Skeletal muscle tissue (tissue), 3 donors: ENCODE measurements at regions not wholly inside any gene's neighbourhood (a gene's known extent, or its start where the extent isn't known, plus 50 kb on each side); places are given as distances from the start of the nearest gene placed in this dataset.
A peak's percentile ranks its signal among the peaks of the same experiment; 100 is the strongest.

ENCODE experiments used
- H3K27ac ChIP-seq: one replicate; pipeline ENCODE4 v1.7.0; 2013; ENCODE audit warnings: mild to moderate bottlenecking, low read depth, low read length, inconsistent platforms
- H3K27me3 ChIP-seq, 3 donors: one replicate each; pipeline ENCODE4 v1.7.0; 2013; ENCODE audit warnings: low read length in 3 of 3; ENCODE audit not compliant: control insufficient read depth in 3 of 3, insufficient read depth in 3 of 3
- H3K36me3 ChIP-seq, 3 donors: one replicate each; pipeline ENCODE4 v1.7.0; 2013; ENCODE audit warnings: low read length in 3 of 3; ENCODE audit not compliant: control insufficient read depth in 3 of 3, insufficient read depth in 3 of 3
- H3K4me1 ChIP-seq, 3 donors: one replicate each; pipeline ENCODE4 v1.7.0; 2013; ENCODE audit warnings: low read length in 3 of 3, mild to moderate bottlenecking in 3 of 3; ENCODE audit not compliant: control insufficient read depth in 3 of 3, insufficient read depth in 3 of 3
- H3K4me3 ChIP-seq, 3 donors: one replicate each; pipeline ENCODE4 v1.7.0; 2013; ENCODE audit warnings: low read length in 3 of 3
- H3K9ac ChIP-seq, 3 donors: one replicate each; pipeline ENCODE4 v1.7.0; 2013; ENCODE audit warnings: low read length in 3 of 3, mild to moderate bottlenecking in 3 of 3, moderate library complexity in 2 of 3, low read depth in 1 of 3
- H3K9me3 ChIP-seq, 3 donors: one replicate each; pipeline ENCODE4 v1.7.0; 2013; ENCODE audit warnings: low read length in 3 of 3; ENCODE audit not compliant: control insufficient read depth in 3 of 3
- donor health status: Osteomylitis.

GRCh38 chr6:130742131-130742681 lies 85.0 kb upstream of the SMLR1 start:
- H3K36me3 ChIP-seq: no peaks in the 10 kb centered on the region
- no peak overlapping the region for H3K9ac ChIP-seq
- no peak overlapping the region for H3K4me3 ChIP-seq
- no peaks in the 10 kb centered on the region for H3K4me1 ChIP-seq
- H3K27ac ChIP-seq: no peak overlapping the region
- no peaks in the 10 kb centered on the region for H3K9me3 ChIP-seq
- peaks cover 0 to 3% (median 0%) of the 10 kb centered on the region in 3 donors for H3K27me3 ChIP-seq

DNA sequence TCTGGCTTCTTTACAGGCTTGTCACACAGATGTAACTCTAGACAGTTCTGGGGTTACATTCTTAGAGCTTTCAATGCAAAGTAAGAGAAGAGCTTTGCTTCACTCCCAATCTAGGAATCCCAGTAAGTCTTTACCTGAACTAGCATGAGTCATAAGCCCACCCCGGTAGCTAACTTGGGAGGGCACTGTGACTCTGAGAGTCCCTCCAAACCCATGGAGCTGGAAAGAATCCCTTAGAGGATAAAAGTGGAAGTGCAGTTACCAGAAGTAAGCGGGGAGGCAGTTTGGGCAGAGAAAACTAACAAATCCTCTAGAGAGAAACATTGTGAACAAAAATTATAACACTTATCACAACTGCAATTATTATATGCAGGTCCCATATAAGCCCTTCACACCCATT lies 84.0 kb upstream of the SMLR1 start:
- Histone ChIP-seq H3K4me1 (no peaks in the 10 kb centered on the region), H3K27me3 (peaks cover 0 to 3% (median 0%) of the 10 kb centered on the region in 3 donors), H3K27ac (no peak overlapping the region), H3K9me3 (no peaks in the 10 kb centered on the region), H3K9ac (no peak overlapping the region), H3K36me3 (no peaks in the 10 kb centered on the region), H3K4me3 (no peak overlapping the region)

GRCh38 chr6:130744576-130745366 lies 82.4 kb upstream of the SMLR1 start:
- no peak overlapping the region for H3K9ac ChIP-seq
- H3K4me3 ChIP-seq: no peak overlapping the region
- H3K27me3 ChIP-seq: peaks cover 0 to 3% (median 0%) of the 10 kb centered on the region in 3 donors
- no peaks in the 10 kb centered on the region for H3K4me1 ChIP-seq
- no peaks in the 10 kb centered on the region for H3K36me3 ChIP-seq
- H3K9me3 ChIP-seq: peaks cover 4 to 8% (median 7%) of the 10 kb centered on the region in 3 donors
- H3K27ac ChIP-seq: no peak overlapping the region

DNA sequence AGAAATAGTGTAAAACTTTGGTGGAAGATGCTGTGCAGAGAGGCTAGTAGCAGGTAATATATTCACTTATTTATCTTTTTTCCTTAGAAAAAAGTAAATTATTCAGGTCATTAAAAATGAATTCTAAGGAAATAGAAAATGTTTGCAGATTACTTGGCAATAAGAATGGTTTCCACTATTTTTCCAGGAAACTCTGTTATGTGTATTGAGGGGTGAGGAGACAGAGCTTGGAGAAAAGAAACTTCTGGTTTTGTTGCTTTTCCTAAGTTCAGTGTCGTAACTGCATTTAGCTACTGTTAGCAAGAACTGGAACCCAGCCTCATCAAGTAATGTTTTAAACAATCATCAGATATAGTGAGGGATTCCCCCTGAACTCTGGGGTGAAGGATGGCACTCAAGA lies 79.2 kb upstream of the SMLR1 start:
- no peak overlapping the region for H3K27ac ChIP-seq
- H3K9ac ChIP-seq: no peak overlapping the region
- no peaks in the 10 kb centered on the region for H3K4me1 ChIP-seq
- H3K9me3 ChIP-seq: peaks cover 4 to 8% (median 7%) of the 10 kb centered on the region in 3 donors
- H3K36me3 ChIP-seq: no peaks in the 10 kb centered on the region
- no peaks in the 10 kb centered on the region for H3K27me3 ChIP-seq
- no peak overlapping the region for H3K4me3 ChIP-seq

GRCh38 chr6:130749402-130749801 lies 77.8 kb upstream of the SMLR1 start:
- H3K36me3 ChIP-seq: no peaks in the 10 kb centered on the region
- H3K4me1 ChIP-seq: no peaks in the 10 kb centered on the region
- H3K4me3 ChIP-seq: no peak overlapping the region
- no peak overlapping the region for H3K27ac ChIP-seq
- no peaks in the 10 kb centered on the region for H3K27me3 ChIP-seq
- no peak overlapping the region for H3K9ac ChIP-seq
- peaks cover 4 to 8% (median 7%) of the 10 kb centered on the region in 3 donors for H3K9me3 ChIP-seq

GRCh38 chr6:130752267-130752666 lies 74.9 kb upstream of the SMLR1 start:
- Histone ChIP-seq H3K27me3 (no peaks in the 10 kb centered on the region), H3K4me3 (no peak overlapping the region), H3K27ac (no peak overlapping the region), H3K36me3 (no peaks in the 10 kb centered on the region), H3K9ac (no peak overlapping the region), H3K4me1 (no peaks in the 10 kb centered on the region), H3K9me3 (peaks cover 4 to 8% (median 7%) of the 10 kb centered on the region in 3 donors)

DNA sequence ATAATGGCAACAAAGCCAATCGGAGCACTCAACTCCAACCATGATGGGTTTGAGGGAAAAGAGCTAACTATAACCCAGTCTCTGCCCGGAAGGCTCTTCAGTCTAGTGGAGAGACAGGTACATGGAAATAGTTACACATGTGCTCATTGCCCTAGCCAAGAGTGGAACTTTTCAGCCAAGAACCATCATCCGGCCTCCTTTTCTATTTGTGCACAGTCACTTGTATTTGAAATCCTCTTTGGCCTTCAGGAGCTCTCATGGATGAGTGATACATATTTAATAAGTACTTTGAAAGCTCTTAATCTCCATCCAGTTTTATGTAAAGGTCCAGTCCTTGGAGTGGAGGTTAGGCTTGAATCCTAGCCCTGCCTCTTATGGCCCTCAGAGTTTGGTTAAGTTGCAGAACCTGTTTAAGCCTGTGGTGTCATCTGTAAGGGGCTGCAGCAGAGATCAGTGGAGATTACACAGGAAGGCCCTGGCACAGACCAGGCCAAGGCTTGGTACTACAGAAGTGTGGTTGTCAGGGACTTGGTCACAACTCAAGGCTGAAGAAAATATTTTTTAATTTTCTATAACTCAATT lies 72.3 kb upstream of the SMLR1 start:
- H3K36me3 ChIP-seq: no peaks in the 10 kb centered on the region
- no peaks in the 10 kb centered on the region for H3K9me3 ChIP-seq

DNA sequence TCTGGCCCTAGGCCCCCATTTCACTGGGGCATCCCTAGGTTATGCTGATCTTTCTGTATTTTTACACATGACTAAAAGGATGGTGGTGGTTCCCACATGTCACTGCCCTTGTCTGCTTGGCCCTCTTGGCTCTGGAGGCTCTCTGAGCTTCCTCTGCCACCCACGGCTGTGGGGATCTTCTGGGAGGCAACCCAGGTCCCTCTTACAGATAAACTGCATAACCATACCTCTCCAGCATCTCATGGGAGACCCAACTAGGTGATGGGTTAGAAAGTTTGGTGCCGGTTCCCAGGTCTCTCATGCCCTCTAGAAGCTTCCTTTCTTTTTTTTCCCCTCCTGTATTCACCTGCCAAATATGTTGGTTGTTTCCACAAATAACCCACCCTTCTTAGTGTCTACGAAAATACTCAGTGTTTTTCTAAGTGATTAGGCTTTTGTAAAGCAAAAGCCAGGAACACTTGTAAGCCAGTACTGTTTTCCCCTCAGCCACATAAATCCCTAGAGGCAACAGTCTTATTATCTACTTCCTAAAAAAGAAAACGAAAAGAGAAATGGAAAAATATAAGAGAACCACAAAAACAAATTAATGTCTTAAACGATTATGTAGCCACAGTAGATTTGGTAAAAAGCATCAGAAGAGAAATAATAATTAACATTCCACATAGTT lies 71.7 kb upstream of the SMLR1 start:
- Histone ChIP-seq H3K36me3 (no peaks in the 10 kb centered on the region), H3K4me1 (no peaks in the 10 kb centered on the region), H3K9me3 (no peaks in the 10 kb centered on the region), H3K27ac (peak overlapping the region; percentile 23), H3K27me3 (no peaks in the 10 kb centered on the region), H3K4me3 (no peak overlapping the region), H3K9ac (no peak overlapping the region)

More for the DNA sequence above, 72.3 kb upstream of the SMLR1 start:
- Histone ChIP-seq H3K27ac (no peak overlapping the region), H3K4me1 (no peaks in the 10 kb centered on the region), H3K27me3 (no peaks in the 10 kb centered on the region), H3K9ac (no peak overlapping the region), H3K4me3 (no peak overlapping the region)

- no peak overlapping the region for H3K9ac ChIP-seq
- no peaks in the 10 kb centered on the region for H3K27me3 ChIP-seq
- no peaks in the 10 kb centered on the region for H3K36me3 ChIP-seq
- H3K4me3 ChIP-seq: no peak overlapping the region
- no peaks in the 10 kb centered on the region for H3K4me1 ChIP-seq
- no peaks in the 10 kb centered on the region for H3K9me3 ChIP-seq
- H3K27ac ChIP-seq: no peak overlapping the region
Measured at GRCh38 chr6:130756824-130757223, 70.4 kb upstream of the SMLR1 start.

DNA sequence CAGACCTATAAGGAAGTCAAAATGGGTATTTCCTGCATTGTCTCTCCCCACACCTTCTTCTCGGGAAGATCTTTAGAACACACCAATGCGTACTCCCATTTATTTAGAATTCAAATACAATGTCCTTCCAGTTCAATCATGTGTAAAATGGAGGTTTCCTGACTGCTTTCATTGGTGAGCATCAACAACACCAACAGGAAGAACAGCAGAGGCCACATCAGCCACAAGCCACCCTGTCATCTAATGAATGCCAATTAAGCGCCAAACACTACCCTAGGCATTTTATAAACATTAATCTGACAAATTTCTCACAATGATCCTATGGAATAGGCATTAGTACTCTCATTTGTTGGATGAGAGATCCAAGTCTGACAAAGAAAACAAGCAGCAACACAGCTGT lies 68.4 kb upstream of the SMLR1 start:
- Histone ChIP-seq H3K9me3 (no peaks in the 10 kb centered on the region), H3K27ac (no peak overlapping the region), H3K9ac (no peak overlapping the region), H3K36me3 (no peaks in the 10 kb centered on the region), H3K4me1 (no peaks in the 10 kb centered on the region), H3K4me3 (no peak overlapping the region), H3K27me3 (no peaks in the 10 kb centered on the region)
